ENCODE measurements at regions not wholly inside any gene's neighbourhood (a gene's known extent, or its start where the extent isn't known, plus 50 kb on each side); places are given as distances from the start of the nearest gene placed in this dataset.

DNA sequence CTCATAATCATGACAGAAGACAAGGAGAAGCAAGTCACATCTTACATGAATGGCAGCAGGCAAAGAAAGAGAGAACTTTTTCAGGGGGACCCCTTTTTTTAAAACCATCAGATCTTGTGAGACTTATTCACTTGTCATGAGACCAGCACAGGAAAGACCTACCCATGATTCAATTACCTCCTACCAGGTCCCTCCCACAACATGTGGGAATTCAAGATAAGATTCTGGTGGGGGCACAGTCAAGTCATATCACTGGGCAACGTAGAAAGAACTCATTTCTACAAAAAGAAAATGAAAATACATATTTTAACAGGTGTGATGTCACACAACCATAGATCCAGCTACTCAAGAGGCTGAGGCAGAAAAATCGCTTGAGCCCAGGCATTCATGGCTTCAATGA is 304.1 kb downstream of the IPMK start:
- no peak for DNase-seq (ENCODE audit: low spot score)
- no peak for ATAC-seq (ENCODE audit: low FRiP score)
- TF ChIP-seq, protein P1, sequence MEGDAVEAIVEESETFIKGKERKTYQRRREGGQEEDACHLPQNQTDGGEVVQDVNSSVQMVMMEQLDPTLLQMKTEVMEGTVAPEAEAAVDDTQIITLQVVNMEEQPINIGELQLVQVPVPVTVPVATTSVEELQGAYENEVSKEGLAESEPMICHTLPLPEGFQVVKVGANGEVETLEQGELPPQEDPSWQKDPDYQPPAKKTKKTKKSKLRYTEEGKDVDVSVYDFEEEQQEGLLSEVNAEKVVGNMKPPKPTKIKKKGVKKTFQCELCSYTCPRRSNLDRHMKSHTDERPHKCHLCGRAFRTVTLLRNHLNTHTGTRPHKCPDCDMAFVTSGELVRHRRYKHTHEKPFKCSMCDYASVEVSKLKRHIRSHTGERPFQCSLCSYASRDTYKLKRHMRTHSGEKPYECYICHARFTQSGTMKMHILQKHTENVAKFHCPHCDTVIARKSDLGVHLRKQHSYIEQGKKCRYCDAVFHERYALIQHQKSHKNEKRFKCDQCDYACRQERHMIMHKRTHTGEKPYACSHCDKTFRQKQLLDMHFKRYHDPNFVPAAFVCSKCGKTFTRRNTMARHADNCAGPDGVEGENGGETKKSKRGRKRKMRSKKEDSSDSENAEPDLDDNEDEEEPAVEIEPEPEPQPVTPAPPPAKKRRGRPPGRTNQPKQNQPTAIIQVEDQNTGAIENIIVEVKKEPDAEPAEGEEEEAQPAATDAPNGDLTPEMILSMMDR (IDR thresholded peaks at IDR 0.05): no peak

DNA sequence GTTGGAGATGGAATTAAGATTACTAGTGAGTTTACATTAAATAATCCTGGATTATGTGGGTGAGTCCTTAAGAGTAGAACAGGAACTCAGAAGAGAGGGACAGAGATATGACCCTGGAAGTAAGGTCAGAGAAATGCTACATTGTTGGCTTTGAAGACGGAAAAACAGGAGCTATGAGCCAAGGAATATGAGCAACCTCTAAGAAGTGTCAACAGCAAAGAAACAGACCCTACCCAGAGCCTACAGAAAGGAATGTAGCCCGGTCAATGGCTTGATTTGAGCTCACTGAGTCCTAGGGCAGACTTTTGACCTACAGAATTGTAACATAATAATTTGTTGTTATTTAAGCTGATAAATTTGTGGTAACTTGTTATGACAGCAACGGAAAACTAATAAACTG is 304.9 kb downstream of the IPMK start:
- ATAC-seq (ENCODE audit: low FRiP score) (no peak), DNase-seq (ENCODE audit: low spot score) (no peak)
- TF ChIP-seq, protein P1 (IDR thresholded peaks at IDR 0.05): no peak

DNA sequence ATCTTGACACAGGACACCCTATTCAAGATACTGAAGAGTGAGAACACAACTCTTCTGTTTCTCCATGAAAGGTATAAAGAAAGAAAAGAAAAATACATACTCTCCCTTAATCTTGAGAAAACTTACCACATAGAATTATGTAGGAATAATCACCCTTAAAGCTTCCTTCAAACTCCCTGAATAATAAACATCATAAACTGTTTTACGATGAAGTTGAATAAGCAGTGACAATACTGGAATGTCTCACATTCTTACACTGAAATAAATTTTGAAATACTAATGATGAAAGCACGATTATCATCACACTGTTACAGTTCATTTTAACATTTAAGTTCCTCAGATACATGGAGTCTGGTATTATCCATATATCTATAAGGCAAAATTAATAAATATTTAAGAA is 306.2 kb downstream of the IPMK start:
- ATAC-seq (ENCODE audit: low FRiP score) (no peak), DNase-seq (ENCODE audit: low spot score) (no peak)
- TF ChIP-seq, protein P1 (IDR thresholded peaks at IDR 0.05): no peak

DNA sequence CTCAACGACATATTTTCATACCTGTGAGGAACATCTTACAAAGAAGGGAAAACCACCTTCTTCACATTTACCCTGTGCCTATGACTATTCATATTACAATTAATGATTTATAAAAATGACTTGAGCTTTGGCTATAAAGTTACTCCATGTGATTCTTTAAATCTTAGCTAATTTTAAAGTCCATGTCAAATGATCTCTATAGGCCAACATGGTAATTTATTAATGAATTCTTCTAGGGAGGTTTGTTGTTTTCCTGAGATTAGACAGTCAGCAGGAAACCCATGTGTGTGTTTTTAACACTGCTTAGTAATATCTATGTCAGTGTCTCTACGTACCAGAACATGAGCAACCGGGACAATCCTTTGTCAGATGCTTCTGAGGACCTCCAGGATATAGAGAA is 307.3 kb downstream of the IPMK start:
- DNase-seq (ENCODE audit: low spot score) (no peak), ATAC-seq (ENCODE audit: low FRiP score) (no peak)
- TF ChIP-seq, protein P1 (IDR thresholded peaks at IDR 0.05): no peak

DNA sequence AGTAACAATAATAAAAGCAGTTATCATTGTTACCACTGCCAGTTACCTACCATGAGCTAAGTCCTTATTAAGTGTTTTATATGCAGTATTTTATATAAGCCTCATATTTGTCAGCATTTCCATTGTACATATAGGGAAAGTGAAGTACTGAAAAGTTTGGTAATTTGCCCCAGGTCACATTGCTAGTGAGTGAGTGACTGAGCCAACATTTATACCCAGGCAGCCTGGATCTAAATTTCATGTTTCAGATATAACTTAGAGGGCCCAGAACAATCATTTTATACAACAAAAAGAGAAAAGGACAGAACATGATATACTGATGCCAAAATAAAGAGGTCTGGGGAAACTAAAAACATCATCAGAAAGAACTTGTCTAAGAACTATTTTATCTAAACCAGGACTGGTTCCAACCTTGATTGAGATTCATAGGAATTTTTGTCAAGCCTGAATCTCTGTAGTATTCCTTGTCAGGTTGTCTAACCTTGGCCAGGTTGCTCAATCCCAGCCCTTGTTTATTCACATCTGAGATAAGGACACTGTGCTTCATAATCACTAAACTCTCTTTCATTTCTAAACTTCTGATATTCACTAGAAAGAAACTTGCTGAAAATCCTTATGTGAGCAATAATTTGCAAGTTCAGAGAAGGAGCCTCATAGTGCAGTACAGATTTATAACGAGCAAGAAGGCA is 308.2 kb downstream of the IPMK start:
- peak; percentile 27 for ATAC-seq (ENCODE audit: low FRiP score)
- no peak for DNase-seq (ENCODE audit: low spot score)
- TF ChIP-seq, protein P1 (IDR thresholded peaks at IDR 0.05): no peak

DNA sequence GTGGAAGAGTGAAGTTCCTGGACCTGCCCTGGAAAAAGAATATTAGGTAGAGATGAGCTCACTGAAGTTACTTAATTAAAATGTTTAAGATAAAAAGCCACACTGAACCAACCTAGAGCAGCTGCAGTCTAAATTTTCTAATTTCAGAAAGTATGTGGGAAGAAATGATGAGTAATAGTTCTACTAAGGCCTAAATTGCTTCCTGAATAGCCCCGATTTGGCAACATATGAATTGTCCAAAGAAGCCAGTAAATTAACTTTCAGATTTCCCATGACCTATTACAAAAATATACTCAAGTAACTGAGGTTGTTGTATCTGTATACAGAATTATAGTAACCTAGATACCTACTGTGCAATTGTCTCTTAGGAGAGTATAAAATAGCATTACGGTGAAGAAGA is 312.6 kb downstream of the IPMK start:
- DNase-seq (ENCODE audit: low spot score): no peak
- ATAC-seq (ENCODE audit: low FRiP score): peak; percentile 71
- TF ChIP-seq, protein P1 (IDR thresholded peaks at IDR 0.05): no peak

DNA sequence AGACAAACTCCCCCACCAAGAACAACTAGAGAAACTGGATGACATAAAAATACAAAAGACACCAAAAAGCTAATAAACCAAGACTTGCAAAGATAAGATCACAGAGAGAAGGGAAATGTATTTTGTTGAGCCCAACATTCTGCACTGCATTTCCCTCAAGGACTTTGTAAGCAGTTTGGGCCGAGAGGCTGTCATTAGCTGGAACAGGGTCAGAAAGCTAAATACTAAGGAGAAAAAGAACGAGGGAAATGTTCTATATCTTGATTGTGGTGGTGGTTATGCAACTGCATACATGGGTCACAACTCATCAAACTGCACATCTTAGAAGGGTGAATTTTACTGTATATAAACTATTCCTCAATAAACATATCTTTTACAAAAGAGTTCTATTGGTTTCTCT is 315.0 kb downstream of the IPMK start:
- TF ChIP-seq, protein P1 (IDR thresholded peaks at IDR 0.05): no peak
- DNase-seq (ENCODE audit: low spot score): no peak
- ATAC-seq (ENCODE audit: low FRiP score): no peak
